Stimulated activated naive CD8-positive, alpha-beta T cell treated with anti-CD3 and anti-CD28 coated beads, Interleukin-15, Interleukin-2, amounts not matched to agents 100 ng/mL and 50 ng/mL, for 24 hours (primary cell): ENCODE measurements at regions not wholly inside any gene's neighbourhood (a gene's known extent, or its start where the extent isn't known, plus 50 kb on each side); places are given as distances from the start of the nearest gene placed in this dataset.
"Not testable (repeated sequence)": the region's sequence is repeated elsewhere in the genome, so short reads cannot be mapped to it uniquely, and the experiment has no call there.

Experiments
- H3K27ac Mint-ChIP-seq: one replicate; pipeline ENCODE4 v1.8.0; 2021; ENCODE audit warnings: mild to moderate bottlenecking, mixed read lengths
- H3K27me3 Mint-ChIP-seq: one replicate; pipeline ENCODE4 v1.8.0; 2021; ENCODE audit warnings: mixed read lengths
- H3K36me3 Mint-ChIP-seq: one replicate; pipeline ENCODE4 v1.8.0; 2021; ENCODE audit warnings: low read depth, mixed read lengths
- H3K4me1 Mint-ChIP-seq: one replicate; pipeline ENCODE4 v1.8.0; 2021; ENCODE audit warnings: low read depth, mixed read lengths
- H3K4me3 Mint-ChIP-seq: one replicate; pipeline ENCODE4 v1.8.0; 2021; ENCODE audit warnings: mild to moderate bottlenecking, mixed read lengths
- H3K9me3 Mint-ChIP-seq: one replicate; pipeline ENCODE4 v1.8.0; 2021; ENCODE audit warnings: mixed read lengths

DNA sequence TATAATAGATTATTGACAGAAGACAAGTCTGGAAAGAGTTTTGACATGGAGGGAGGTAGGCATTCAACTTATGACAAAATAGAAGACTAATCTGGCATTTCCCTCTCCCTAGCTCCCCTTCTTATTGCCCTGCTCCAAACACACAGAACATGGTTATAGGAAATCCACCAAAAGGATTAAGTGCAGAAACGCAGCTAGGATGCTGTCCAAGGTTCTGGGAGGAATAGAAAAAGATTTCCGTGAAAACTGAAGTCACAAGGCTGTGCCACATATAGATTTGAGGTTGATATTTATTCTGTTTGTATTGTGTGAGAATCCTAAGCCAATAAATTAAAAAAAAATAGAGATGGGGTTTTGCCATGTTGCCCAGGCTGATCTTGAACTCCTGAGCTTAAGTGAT lies 107.9 kb upstream of the MAP3K7 start:
- Mint-ChIP-seq H3K27ac (no peak overlapping the region), H3K36me3 (no peaks in the 10 kb centered on the region), H3K4me3 (no peak overlapping the region), H3K4me1 (no peaks in the 10 kb centered on the region), H3K27me3 (peaks cover 28% of the 10 kb centered on the region), H3K9me3 (peaks cover 7% of the 10 kb centered on the region)

DNA sequence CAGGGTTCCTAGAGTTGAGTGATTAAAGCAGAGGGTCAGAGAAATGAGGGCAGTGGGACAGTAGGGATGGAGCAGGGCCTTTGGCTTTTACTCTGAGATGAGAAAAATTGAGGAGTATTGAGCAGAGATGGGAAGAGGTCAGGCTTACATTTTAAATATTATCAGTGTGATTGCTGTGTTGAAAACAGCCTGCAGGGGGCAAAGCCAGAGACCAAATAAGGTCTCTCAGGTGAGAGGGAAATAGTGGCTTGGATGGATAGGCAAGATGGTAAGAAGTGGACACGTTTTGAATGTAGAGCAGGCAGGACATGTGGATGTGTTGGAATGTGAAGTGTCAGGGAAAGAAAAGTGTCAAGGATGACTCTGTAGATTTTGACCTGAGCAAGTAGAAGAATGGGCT lies 105.0 kb upstream of the MAP3K7 start:
- Mint-ChIP-seq H3K9me3 (peaks cover 7% of the 10 kb centered on the region), H3K27ac (no peak overlapping the region), H3K4me3 (no peak overlapping the region), H3K36me3 (no peaks in the 10 kb centered on the region), H3K27me3 (peaks cover 34% of the 10 kb centered on the region), H3K4me1 (no peaks in the 10 kb centered on the region)

DNA sequence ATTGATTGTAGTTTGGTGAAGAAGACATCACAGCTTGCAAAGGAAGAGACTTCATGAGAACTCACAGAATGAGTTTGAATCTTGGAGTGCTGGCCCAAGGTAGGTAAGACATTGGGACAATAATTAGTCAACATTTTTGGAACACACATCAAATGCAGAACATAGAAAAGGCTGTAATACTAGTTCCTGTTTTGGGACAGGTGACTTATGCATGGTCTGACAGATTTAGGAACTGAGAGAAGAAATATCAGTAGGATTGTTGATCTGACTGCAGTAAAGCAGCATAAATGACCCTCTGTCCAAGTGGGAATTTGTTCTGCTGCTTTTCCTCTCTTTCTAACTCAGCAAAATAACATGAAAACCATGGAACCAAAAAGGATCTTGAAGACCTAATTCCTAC lies 102.3 kb upstream of the MAP3K7 start:
- no peaks in the 10 kb centered on the region for H3K4me1 Mint-ChIP-seq
- H3K27ac Mint-ChIP-seq = no peak overlapping the region
- H3K27me3 Mint-ChIP-seq = peaks cover 36% of the 10 kb centered on the region
- H3K9me3 Mint-ChIP-seq = peaks cover 7% of the 10 kb centered on the region
- H3K36me3 Mint-ChIP-seq = no peaks in the 10 kb centered on the region
- no peak overlapping the region for H3K4me3 Mint-ChIP-seq

DNA sequence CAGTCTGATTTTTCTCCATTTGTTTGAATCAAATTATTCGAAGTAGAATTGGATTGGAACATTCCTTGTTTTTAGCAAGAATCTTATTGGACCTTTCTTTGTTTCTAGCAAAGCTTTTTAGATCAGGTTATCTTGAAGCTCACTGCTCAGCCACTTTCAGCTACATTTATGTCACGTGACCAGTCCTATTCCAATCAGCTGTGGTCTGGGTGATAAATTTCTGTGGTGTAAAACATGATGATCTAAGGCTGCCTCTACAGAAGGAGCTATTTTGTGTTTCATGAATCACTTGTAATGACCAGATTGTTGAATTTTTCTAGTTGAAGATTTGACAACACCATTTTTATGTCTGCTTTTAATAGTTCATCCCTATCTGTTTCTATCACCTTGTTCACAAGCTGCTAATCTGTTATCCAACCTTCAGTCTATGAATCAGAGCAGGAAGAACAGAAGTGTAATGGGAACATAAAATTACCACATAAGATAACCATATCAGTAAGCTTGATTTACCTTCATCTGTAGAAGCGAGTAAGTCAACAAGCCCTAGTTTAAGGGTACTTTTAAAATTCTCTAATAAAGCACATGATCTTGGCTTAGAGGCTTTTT lies 101.0 kb upstream of the MAP3K7 start:
- Mint-ChIP-seq H3K9me3 (peaks cover 7% of the 10 kb centered on the region), H3K27ac (no peak overlapping the region), H3K27me3 (peaks cover 41% of the 10 kb centered on the region), H3K4me1 (no peaks in the 10 kb centered on the region), H3K4me3 (no peak overlapping the region), H3K36me3 (no peaks in the 10 kb centered on the region)

DNA sequence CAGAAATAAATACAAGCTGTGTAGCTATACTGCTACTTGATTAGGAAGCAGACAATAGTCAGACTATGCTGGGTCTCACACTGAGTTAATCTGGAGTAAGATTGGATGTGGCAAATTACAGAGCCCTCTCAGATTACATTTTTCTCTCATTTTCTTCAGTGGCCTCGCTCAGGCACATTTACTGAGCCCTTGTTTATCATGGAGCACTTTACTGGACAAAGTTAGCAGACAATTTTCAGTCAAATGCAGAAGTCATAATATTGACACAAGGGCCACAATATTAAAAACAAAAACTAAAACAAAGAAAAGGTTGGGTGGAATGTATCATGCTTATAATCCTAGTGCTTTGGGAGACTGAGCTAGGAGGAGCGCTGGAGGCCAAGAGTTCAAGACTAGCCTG lies 95.0 kb upstream of the MAP3K7 start:
- H3K4me3 Mint-ChIP-seq = no peak overlapping the region
- peaks cover 27% of the 10 kb centered on the region for H3K27me3 Mint-ChIP-seq
- no peaks in the 10 kb centered on the region for H3K4me1 Mint-ChIP-seq
- H3K36me3 Mint-ChIP-seq = no peaks in the 10 kb centered on the region
- H3K9me3 Mint-ChIP-seq = no peaks in the 10 kb centered on the region
- H3K27ac Mint-ChIP-seq = no peak overlapping the region

DNA sequence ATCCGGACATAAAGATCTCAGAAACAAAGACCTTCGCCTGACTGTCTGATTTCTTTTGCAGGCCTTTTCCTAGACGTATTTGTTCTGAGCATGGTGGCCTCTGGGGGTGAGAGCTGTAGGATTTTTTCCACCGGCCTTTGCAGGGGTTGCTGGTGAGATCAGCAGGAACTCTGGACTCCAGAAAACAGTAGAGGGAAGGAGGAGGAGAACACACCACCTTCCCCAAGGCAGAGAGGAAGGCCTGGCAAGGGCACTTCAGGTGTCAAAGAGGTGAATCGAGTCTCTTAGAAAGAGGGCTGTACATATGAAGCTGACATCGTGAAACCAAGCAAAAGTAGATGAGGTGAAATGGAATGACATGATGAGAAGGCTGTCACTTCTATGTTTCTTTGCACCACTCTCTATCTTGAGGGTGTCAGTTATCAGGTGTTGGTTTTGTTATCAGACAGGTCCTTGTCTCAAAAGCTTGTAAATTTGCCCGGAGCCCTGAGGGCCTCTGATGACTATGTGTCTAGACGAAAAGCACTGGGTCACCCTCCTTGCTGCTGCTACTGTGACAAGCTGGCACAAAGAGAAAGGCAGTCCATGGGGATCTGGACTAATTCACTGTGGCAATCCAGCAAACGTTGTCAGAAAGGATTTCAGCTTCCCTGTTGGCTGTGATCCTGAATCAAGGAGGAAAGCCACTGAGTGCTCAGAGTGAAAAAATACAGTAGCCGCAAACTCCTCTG lies 91.3 kb upstream of the MAP3K7 start:
- H3K36me3 Mint-ChIP-seq = no peaks in the 10 kb centered on the region
- no peak overlapping the region for H3K27ac Mint-ChIP-seq
- peaks cover 28% of the 10 kb centered on the region for H3K27me3 Mint-ChIP-seq
- H3K9me3 Mint-ChIP-seq = no peaks in the 10 kb centered on the region
- no peak overlapping the region for H3K4me3 Mint-ChIP-seq
- H3K4me1 Mint-ChIP-seq = no peaks in the 10 kb centered on the region

DNA sequence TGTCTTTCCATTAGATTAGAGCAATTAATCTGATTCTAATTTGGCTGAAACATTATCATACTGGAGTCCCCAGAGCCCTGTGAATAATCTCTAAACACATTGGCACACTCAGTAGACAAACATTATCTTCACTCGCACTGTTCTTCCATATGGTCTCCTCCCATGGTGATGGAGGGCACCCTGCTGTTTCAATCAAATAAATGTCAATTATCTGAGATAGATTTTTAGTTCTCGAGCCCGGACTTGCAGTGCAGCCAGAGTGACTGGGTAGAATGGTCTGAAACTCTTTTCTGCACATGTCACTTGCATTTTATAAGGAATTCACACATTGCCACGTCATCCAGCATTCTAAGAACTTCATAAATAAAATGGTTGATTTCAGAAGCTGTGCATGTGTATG lies 90.6 kb upstream of the MAP3K7 start:
- H3K9me3 Mint-ChIP-seq = no peaks in the 10 kb centered on the region
- no peak overlapping the region for H3K27ac Mint-ChIP-seq
- no peaks in the 10 kb centered on the region for H3K4me1 Mint-ChIP-seq
- H3K4me3 Mint-ChIP-seq = no peak overlapping the region
- no peaks in the 10 kb centered on the region for H3K36me3 Mint-ChIP-seq
- peaks cover 26% of the 10 kb centered on the region for H3K27me3 Mint-ChIP-seq

DNA sequence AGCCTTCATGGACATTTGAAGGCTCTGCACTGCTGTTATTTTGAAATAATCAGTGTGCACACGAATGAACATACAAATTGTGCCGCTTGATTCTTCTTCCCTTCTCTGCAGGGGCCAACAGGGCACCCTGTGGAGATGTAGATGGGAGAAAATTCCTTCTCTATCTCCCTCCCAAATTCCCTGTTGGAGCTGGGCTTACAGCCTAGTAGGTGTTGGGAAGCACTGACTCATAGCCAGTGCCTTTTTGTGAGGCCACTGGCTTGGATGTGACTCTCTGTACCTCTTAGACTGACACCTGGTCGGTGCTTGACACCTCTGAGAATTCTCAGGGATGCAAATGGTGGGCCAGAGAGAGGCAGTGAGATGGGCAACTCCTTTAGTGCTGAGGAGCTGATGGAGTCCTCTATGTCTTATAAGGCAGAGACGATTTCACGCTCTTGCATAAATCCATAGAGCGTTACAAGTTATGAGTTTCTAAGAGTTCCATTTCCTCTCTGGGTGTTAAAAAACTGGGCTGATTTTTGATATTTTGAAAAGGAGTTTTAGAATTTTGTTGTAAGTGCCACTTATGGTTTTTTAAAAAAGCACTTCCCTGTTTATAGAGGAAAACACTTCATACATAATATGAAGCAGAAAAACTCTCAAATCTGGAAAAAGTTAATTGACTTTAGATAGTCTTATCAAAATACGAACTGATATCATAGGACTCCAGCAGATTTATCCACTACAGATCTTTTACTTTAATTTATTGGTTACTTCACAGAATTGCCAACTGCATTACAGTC lies 89.8 kb upstream of the MAP3K7 start:
- Mint-ChIP-seq H3K27me3 (peaks cover 26% of the 10 kb centered on the region), H3K4me3 (no peak overlapping the region), H3K36me3 (no peaks in the 10 kb centered on the region), H3K9me3 (no peaks in the 10 kb centered on the region), H3K4me1 (no peaks in the 10 kb centered on the region), H3K27ac (no peak overlapping the region)

DNA sequence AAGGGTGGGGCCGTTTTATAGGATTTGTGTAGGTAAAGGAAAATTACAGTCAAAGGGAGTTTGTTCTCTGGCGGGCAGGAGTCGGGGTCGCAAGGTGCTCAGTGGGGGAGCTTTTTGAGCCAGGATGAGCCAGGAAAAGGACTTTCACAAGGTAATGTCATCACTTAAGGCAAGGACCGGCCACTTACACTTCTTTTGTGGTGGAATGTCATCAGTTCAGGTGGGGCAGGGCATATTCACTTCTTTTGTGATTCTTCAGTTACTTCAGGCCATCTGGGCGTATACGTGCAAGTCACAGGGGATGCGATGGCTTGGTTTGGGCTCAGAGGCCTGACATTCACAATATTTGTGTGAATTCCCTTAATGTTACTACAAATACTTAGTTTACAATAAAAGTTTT lies 88.2 kb upstream of the MAP3K7 start:
- not testable (repeated sequence) for H3K36me3 Mint-ChIP-seq, H3K4me3 Mint-ChIP-seq

DNA sequence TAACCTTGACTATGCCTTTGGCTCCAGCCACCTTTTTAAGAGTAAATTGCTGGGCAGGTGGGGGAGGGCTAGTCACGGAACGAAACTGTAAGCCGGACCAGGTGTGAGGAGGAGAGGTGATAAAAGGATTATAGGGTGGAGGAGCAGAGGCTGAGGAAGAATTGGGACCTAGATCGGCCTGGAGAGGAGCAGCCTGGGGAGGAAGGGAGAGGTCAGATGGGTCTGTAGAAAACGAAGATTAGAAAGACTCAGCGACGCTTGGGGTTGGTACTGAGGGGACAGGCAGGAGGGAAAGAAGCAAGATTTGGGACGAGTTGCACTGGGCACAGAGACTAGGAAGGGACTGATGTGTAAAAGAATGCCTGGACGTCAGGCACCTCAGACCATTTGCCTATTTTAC lies 87.2 kb upstream of the MAP3K7 start:
- not testable (repeated sequence) for H3K9me3 Mint-ChIP-seq, H3K27ac Mint-ChIP-seq, H3K36me3 Mint-ChIP-seq, H3K4me3 Mint-ChIP-seq, H3K4me1 Mint-ChIP-seq
- peaks cover 26% of the 10 kb centered on the region for H3K27me3 Mint-ChIP-seq

More for the DNA sequence above, 88.2 kb upstream of the MAP3K7 start:
- not testable (repeated sequence) for H3K27ac Mint-ChIP-seq, H3K4me1 Mint-ChIP-seq, H3K9me3 Mint-ChIP-seq
- H3K27me3 Mint-ChIP-seq = peaks cover 26% of the 10 kb centered on the region

DNA sequence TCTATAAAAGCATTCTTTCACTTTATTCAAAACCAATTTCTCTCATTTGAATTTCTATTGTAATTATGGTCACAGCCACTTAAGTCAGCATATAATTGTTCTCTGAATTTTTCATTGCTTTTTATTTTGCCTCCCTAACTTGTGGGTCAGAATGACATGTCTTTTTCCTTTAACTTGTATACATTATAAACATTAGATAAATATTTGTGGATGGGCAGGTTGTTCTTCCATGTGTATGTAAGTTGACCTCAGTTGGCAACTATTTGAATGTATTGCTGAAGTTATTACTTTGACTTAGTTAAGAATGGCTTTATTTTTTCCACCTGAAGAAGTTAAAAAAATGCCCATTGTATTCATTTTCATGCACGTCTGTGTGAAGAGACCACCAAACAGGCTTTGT lies 83.0 kb upstream of the MAP3K7 start:
- H3K27me3 Mint-ChIP-seq = peaks cover 6% of the 10 kb centered on the region

DNA sequence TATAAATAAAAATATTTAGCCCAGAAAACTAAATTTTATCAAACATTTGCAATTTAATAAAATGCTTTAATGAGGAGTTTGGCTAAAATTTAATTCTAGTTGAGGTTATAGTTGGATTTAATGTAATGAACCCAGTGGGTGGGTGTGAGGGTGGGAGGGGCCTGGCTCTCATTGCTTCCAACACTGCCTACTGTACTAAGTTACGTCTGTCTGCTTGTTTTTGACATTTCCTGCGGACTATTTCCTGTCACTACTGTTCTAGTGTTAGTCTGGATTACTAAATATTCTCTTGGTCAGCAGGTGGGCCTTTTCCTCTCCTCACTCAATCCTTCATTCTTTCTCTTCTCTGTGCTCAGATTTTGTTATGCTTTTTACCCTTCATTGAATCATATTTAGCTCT lies 82.5 kb upstream of the MAP3K7 start:
- H3K4me3 Mint-ChIP-seq = no peak overlapping the region
- no peaks in the 10 kb centered on the region for H3K9me3 Mint-ChIP-seq
- H3K4me1 Mint-ChIP-seq = no peaks in the 10 kb centered on the region
- H3K27me3 Mint-ChIP-seq = peaks cover 2% of the 10 kb centered on the region
- no peaks in the 10 kb centered on the region for H3K36me3 Mint-ChIP-seq
- H3K27ac Mint-ChIP-seq = no peak overlapping the region

More for the DNA sequence above, 83.0 kb upstream of the MAP3K7 start:
- no peaks in the 10 kb centered on the region for H3K9me3 Mint-ChIP-seq
- no peak overlapping the region for H3K27ac Mint-ChIP-seq
- no peaks in the 10 kb centered on the region for H3K36me3 Mint-ChIP-seq
- H3K4me3 Mint-ChIP-seq = no peak overlapping the region
- no peaks in the 10 kb centered on the region for H3K4me1 Mint-ChIP-seq

DNA sequence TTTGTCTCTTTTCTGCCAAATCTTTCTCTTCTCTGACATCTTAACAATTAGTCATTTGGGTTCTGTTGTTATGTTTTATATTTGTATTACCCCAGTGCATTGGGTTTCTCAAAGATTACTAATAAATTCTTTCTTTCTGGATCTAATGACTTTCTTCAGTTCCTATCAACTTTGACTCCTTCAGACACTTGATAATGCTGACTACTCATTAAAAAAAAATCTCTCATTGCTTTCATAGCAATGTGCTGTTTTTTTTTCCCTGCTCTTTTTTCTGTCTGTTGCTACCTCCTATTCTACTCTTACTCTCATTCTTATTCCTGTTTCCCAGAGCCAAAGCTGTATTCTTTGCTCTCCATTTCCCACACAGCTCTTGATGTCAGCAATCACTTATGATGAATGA lies 81.3 kb upstream of the MAP3K7 start:
- H3K36me3 Mint-ChIP-seq = no peaks in the 10 kb centered on the region
- H3K4me1 Mint-ChIP-seq = no peaks in the 10 kb centered on the region
- no peaks in the 10 kb centered on the region for H3K27me3 Mint-ChIP-seq
- H3K9me3 Mint-ChIP-seq = no peaks in the 10 kb centered on the region
- no peak overlapping the region for H3K27ac Mint-ChIP-seq
- H3K4me3 Mint-ChIP-seq = no peak overlapping the region

DNA sequence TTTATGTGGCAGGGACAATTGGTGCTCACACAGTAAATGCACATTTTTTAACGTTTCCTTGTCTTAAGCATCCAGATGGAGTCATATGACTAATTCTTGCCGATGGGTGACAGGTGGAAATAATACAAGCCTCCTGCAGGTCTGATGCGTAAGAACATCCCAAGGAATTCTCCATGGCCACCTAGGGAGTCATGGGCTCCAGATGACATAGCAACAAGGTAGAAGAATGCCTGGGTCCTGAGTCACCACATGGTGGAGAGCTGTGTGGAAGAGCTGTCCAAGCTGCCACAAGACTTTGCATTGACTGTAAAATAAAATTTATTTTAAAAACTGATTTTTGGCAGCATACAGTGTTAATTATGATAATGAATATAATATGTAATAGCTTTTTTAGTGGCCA lies 77.0 kb upstream of the MAP3K7 start:
- H3K4me3 Mint-ChIP-seq = no peak overlapping the region
- peaks cover 7% of the 10 kb centered on the region for H3K27me3 Mint-ChIP-seq
- H3K36me3 Mint-ChIP-seq = no peaks in the 10 kb centered on the region
- no peaks in the 10 kb centered on the region for H3K4me1 Mint-ChIP-seq
- no peak overlapping the region for H3K27ac Mint-ChIP-seq
- peaks cover 4% of the 10 kb centered on the region for H3K9me3 Mint-ChIP-seq

DNA sequence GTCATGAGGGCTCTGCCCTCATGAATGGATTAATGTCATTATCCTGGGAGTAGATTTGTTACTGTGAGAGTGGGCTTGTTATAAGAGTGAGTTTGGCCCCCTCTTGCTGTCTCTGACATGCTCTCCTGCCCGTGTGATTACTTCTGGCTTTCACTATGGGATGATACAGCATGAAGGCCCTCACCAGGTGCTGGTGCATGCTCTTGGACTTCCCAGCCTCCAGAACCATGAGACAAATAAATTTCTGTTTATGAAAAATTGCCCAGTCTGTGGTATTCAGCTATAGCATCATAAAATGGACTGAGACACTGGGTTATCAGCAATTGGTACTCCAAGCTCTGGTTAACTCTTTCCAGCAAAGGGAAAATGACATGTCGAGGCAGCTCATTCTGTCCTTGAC lies 76.2 kb upstream of the MAP3K7 start:
- Mint-ChIP-seq H3K27me3 (peaks cover 15% of the 10 kb centered on the region), H3K27ac (no peak overlapping the region), H3K36me3 (no peaks in the 10 kb centered on the region), H3K4me3 (no peak overlapping the region), H3K9me3 (peaks cover 4% of the 10 kb centered on the region), H3K4me1 (no peaks in the 10 kb centered on the region)
